Neuronal stem cell (in vitro differentiated cells): ENCODE measurements at regions not wholly inside any gene's neighbourhood (a gene's known extent, or its start where the extent isn't known, plus 50 kb on each side); places are given as distances from the start of the nearest gene placed in this dataset.

Source experiments
- DNase-seq: peaks from one replicate; pipeline ENCODE4 v3.0.0-alpha.2; 2013; ENCODE audit warnings: low spot score
- H2AFZ ChIP-seq: one replicate; pipeline ENCODE4 v1.6.1; 2013; ENCODE audit warnings: mild to moderate bottlenecking, low read length, inconsistent platforms
- H2AK5ac ChIP-seq: 2 replicates; pipeline ENCODE4 v1.6.1; 2013; ENCODE audit warnings: low read depth, mild to moderate bottlenecking, inconsistent platforms, low read length, moderate library complexity, mixed read lengths
- H2BK120ac ChIP-seq: 2 replicates; pipeline ENCODE4 v1.6.1; 2013; ENCODE audit warnings: low read depth, mild to moderate bottlenecking, inconsistent platforms, low read length, moderate library complexity, mixed read lengths
- H2BK12ac ChIP-seq: one replicate; pipeline ENCODE4 v1.6.1; 2013; ENCODE audit warnings: low read length, inconsistent platforms
- H2BK15ac ChIP-seq: 2 replicates; pipeline ENCODE4 v1.6.1; 2013; ENCODE audit warnings: mild to moderate bottlenecking, low read length, inconsistent platforms, mixed read lengths
- H2BK5ac ChIP-seq: one replicate; pipeline ENCODE4 v1.6.1; 2013; ENCODE audit warnings: inconsistent platforms, mild to moderate bottlenecking, low read length, moderate library complexity
- H3K14ac ChIP-seq: one replicate; pipeline ENCODE4 v1.6.1; 2013; ENCODE audit warnings: low read length, inconsistent platforms
- H3K18ac ChIP-seq: 2 replicates; pipeline ENCODE4 v1.6.1; 2013; ENCODE audit warnings: low read length, inconsistent platforms
- H3K23ac ChIP-seq: 2 replicates; pipeline ENCODE4 v1.6.1; 2013; ENCODE audit warnings: low read depth, mild to moderate bottlenecking, mixed read lengths, low read length, inconsistent platforms; ENCODE audit not compliant: poor library complexity
- H3K27ac ChIP-seq: replicated peaks from 3 replicates; pipeline ENCODE4 v1.5.1; 2013; ENCODE audit warnings: low read length, inconsistent platforms
- H3K27me3 ChIP-seq, 3 experiments: 2 replicates each; pipeline ENCODE4 v1.6.1; 2013; ENCODE audit warnings: low read length in 3 of 3, mild to moderate bottlenecking in 2 of 3, inconsistent platforms in 1 of 3, low read depth in 1 of 3, mixed read lengths in 1 of 3, moderate library complexity in 1 of 3; ENCODE audit not compliant: control insufficient read depth in 3 of 3, insufficient read depth in 3 of 3
- H3K36me3 ChIP-seq, 2 donors: replicated peaks in 1 of 2; 2 replicates each; pipeline ENCODE4 v1.6.1; 2013; ENCODE audit warnings: low read length in 2 of 2; ENCODE audit not compliant: control insufficient read depth in 2 of 2, insufficient read depth in 2 of 2
- H3K4ac ChIP-seq: 2 replicates; pipeline ENCODE4 v1.6.1; 2013; ENCODE audit warnings: inconsistent platforms, mild to moderate bottlenecking, low read length, moderate library complexity
- H3K4me1 ChIP-seq, 2 donors: 1 replicate in 1 of 2; 2 replicates in 1 of 2; pipeline ENCODE4 v1.6.1; 2013; ENCODE audit warnings: low read length in 2 of 2, low read depth in 1 of 2; ENCODE audit not compliant: control insufficient read depth in 2 of 2, insufficient read depth in 1 of 2
- H3K4me2 ChIP-seq: one replicate; pipeline ENCODE4 v1.6.1; 2013; ENCODE audit warnings: mild to moderate bottlenecking, low read length, inconsistent platforms; ENCODE audit not compliant: insufficient read depth, poor library complexity, severe bottlenecking
- H3K4me3 ChIP-seq, 2 donors: 2 replicates each; pipeline ENCODE4 v1.5.1; 2013; ENCODE audit warnings: low read length in 2 of 2, mild to moderate bottlenecking in 2 of 2, inconsistent platforms in 1 of 2, moderate library complexity in 1 of 2
- H3K79me1 ChIP-seq: one replicate; pipeline ENCODE4 v1.6.1; 2013; ENCODE audit warnings: low read depth, mild to moderate bottlenecking, inconsistent platforms, low read length, moderate library complexity
- H3K9ac ChIP-seq: one replicate; pipeline ENCODE4 v1.6.1; 2013; ENCODE audit warnings: mild to moderate bottlenecking, low read depth, low read length, inconsistent platforms; ENCODE audit not compliant: poor library complexity
- H3K9me3 ChIP-seq, 2 donors: replicated peaks in 1 of 2; 2 replicates each; pipeline versions ENCODE3 to v1.6.1; 2013; ENCODE audit warnings: low read length in 2 of 2, mild to moderate bottlenecking in 2 of 2, inconsistent platforms in 1 of 2, low read depth in 1 of 2, mixed read lengths in 1 of 2, moderate library complexity in 1 of 2; ENCODE audit not compliant: control insufficient read depth in 2 of 2, insufficient read depth in 1 of 2
- H4K8ac ChIP-seq: one replicate; pipeline ENCODE4 v1.6.1; 2013; ENCODE audit warnings: low read depth, mild to moderate bottlenecking, inconsistent platforms, low read length, moderate library complexity
- H4K91ac ChIP-seq: one replicate; pipeline ENCODE4 v1.6.1; 2013; ENCODE audit warnings: low read length, low read depth, mild to moderate bottlenecking, inconsistent platforms; ENCODE audit not compliant: poor library complexity
- WGBS, 2 donors: extraction: QIAGEN DNeasy Blood & Tissue Kit; methylation state at CpG; one replicate each; pipeline ENCODE4 v1.1.7; 2013; ENCODE audit warnings: missing lambda C conversion rate in 2 of 2, mixed read lengths in 1 of 2; ENCODE audit not compliant: insufficient read length in 2 of 2, insufficient replicate concordance in 1 of 2; ENCODE audit errors: extremely low coverage in 2 of 2; 5-methylcytosine and 5-hydroxymethylcytosine counted together

DNA sequence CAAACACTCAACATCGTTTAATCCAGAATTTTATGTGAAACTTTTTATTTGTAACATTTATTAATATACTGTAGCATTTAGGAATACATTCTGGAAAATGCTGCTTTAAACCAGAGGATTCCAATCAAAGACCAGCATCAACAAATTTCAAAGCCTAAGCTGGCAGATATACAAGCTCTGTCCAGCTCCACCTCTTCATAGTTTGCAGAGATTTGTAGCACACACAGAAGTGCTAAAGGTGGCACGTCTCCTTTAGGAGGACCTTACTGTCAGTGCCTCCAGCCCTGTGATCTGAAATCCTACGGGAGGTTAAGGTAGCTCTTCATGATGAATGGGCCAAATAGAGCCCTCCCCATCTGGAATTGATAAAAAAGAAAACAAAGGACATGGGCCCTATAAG lies 329.7 kb upstream of the NECTIN3 start:
- H3K4me3 ChIP-seq = no peak overlapping the region
- H3K27ac ChIP-seq = no peak overlapping the region
- no peaks in the 10 kb centered on the region for H3K27me3 ChIP-seq
- no peak overlapping the region for H3K4ac ChIP-seq
- no peaks in the 10 kb centered on the region for H3K4me1 ChIP-seq
- H2AFZ ChIP-seq = no peak overlapping the region
- H2AK5ac ChIP-seq = no peak overlapping the region
- no peak overlapping the region for H2BK15ac ChIP-seq
- no peaks in the 10 kb centered on the region for H3K79me1 ChIP-seq
- H3K9ac ChIP-seq = no peak overlapping the region
- H4K91ac ChIP-seq = no peak overlapping the region
- H3K14ac ChIP-seq = no peak overlapping the region
- H3K4me2 ChIP-seq = no peak overlapping the region
- H4K8ac ChIP-seq = no peak overlapping the region
- no peak overlapping the region for H2BK12ac ChIP-seq
- DNase-seq = no peak
- no peak overlapping the region for H2BK5ac ChIP-seq
- no peak overlapping the region for H2BK120ac ChIP-seq
- H3K9me3 ChIP-seq = peaks cover 0 to 6% of the 10 kb centered on the region in 2 donors
- WGBS, 2 donors = no CpG with 5 or more reads among the region's 3 CpGs
- H3K18ac ChIP-seq = no peak overlapping the region
- no peak overlapping the region for H3K23ac ChIP-seq
- H3K36me3 ChIP-seq = no peaks in the 10 kb centered on the region

DNA sequence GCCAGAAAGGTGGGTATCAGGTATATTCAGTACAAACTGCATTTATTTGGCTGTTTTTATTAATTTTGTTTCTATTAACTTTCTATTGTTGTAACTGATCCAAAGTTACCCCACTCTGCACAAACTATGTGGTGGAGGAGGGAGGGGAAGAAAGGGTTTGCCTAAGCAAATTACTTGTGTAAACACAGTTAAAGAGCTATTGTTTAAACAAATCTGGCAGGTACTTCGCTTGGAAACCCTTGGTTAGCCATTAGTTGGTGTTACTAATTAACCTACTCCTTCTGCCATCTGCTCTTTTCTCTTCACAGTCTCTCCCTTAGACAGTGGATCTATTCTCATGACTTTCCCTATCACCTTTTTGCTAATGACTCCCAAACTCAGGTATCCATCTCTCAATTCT lies 328.4 kb upstream of the NECTIN3 start:
- Histone ChIP-seq H2BK5ac (no peak overlapping the region), H4K8ac (no peak overlapping the region), H3K4me2 (no peak overlapping the region), H3K27me3 (no peaks in the 10 kb centered on the region), H3K9ac (no peak overlapping the region), H3K36me3 (no peaks in the 10 kb centered on the region), H2BK12ac (no peak overlapping the region), H4K91ac (no peak overlapping the region), H3K4me1 (no peaks in the 10 kb centered on the region), H3K23ac (no peak overlapping the region), H2AK5ac (no peak overlapping the region), H3K18ac (no peak overlapping the region), H3K79me1 (no peaks in the 10 kb centered on the region), H3K4me3 (no peak overlapping the region), H3K4ac (no peak overlapping the region), H3K9me3 (peaks cover 0 to 6% of the 10 kb centered on the region in 2 donors), H2BK15ac (no peak overlapping the region), H2AFZ (no peak overlapping the region), H3K14ac (no peak overlapping the region), H2BK120ac (no peak overlapping the region), H3K27ac (no peak overlapping the region)
- DNase-seq = no peak
- no CpG with 5 or more reads among the region's 1 CpG for WGBS, 2 donors

GRCh38 chr3:110743984-110744383 lies 327.6 kb upstream of the NECTIN3 start:
- Histone ChIP-seq H3K4me1 (peaks cover 0 to under 1% of the 10 kb centered on the region in 2 donors), H2AFZ (no peak overlapping the region), H3K14ac (no peak overlapping the region), H3K4me2 (no peak overlapping the region), H4K91ac (no peak overlapping the region), H3K9me3 (peaks cover 0 to 6% of the 10 kb centered on the region in 2 donors), H2BK15ac (no peak overlapping the region), H3K9ac (no peak overlapping the region), H3K27ac (no peak overlapping the region), H4K8ac (no peak overlapping the region), H3K4ac (no peak overlapping the region), H2AK5ac (no peak overlapping the region), H3K36me3 (no peaks in the 10 kb centered on the region), H2BK12ac (no peak overlapping the region), H2BK5ac (no peak overlapping the region), H2BK120ac (no peak overlapping the region), H3K23ac (no peak overlapping the region), H3K4me3 (no peak overlapping the region), H3K18ac (no peak overlapping the region), H3K27me3 (no peaks in the 10 kb centered on the region), H3K79me1 (no peaks in the 10 kb centered on the region)
- no peak for DNase-seq

GRCh38 chr3:110744723-110745122 lies 326.9 kb upstream of the NECTIN3 start:
- no peaks in the 10 kb centered on the region for H3K27me3 ChIP-seq
- no peak overlapping the region for H2BK15ac ChIP-seq
- no peaks in the 10 kb centered on the region for H3K79me1 ChIP-seq
- H2AFZ ChIP-seq = no peak overlapping the region
- peaks cover 0 to 6% of the 10 kb centered on the region in 2 donors for H3K9me3 ChIP-seq
- H4K8ac ChIP-seq = no peak overlapping the region
- no peak overlapping the region for H3K4me3 ChIP-seq
- no peak overlapping the region for H2BK120ac ChIP-seq
- no peak for DNase-seq
- WGBS, 2 donors = no CpG with 5 or more reads among the region's 2 CpGs
- H3K27ac ChIP-seq = no peak overlapping the region
- H3K23ac ChIP-seq = no peak overlapping the region
- H3K4me1 ChIP-seq = peaks cover 0 to 3% of the 10 kb centered on the region in 2 donors
- no peak overlapping the region for H2BK12ac ChIP-seq
- H3K9ac ChIP-seq = no peak overlapping the region
- no peak overlapping the region for H4K91ac ChIP-seq
- H2BK5ac ChIP-seq = no peak overlapping the region
- no peak overlapping the region for H3K14ac ChIP-seq
- H3K36me3 ChIP-seq = no peaks in the 10 kb centered on the region
- no peak overlapping the region for H3K18ac ChIP-seq
- H2AK5ac ChIP-seq = no peak overlapping the region
- no peak overlapping the region for H3K4ac ChIP-seq
- H3K4me2 ChIP-seq = no peak overlapping the region
